Naive thymus-derived CD8-positive, alpha-beta T cell (primary cell): ENCODE measurements at regions not wholly inside any gene's neighbourhood (a gene's known extent, or its start where the extent isn't known, plus 50 kb on each side); places are given as distances from the start of the nearest gene placed in this dataset.
"Not testable (repeated sequence)": the region's sequence is repeated elsewhere in the genome, so short reads cannot be mapped to it uniquely, and the experiment has no call there.

Experiments used
- ATAC-seq, 2 donors: fragments of 150-1000 bp; cut with Tn5 transposase in 1 of 2; sonication (Bioruptor Pico), chemical (Tn5 transposase) in 1 of 2; 1 replicate in 1 of 2; 2 replicates in 1 of 2; pipeline ENCODE4 v1.10.0; 2021; ENCODE audit warnings: mild to moderate bottlenecking in 2 of 2, moderate library complexity in 2 of 2
- POLR2A ChIA-PET: fragments of 350-600 bp; sonication (Branson Sonifier 250); formaldehyde crosslinking; loops from one replicate; lab custom pipeline; 2021; ENCODE audit warnings: antibody characterized with exemption; lab: Charles Lee
- DNase-seq, 10 donors: peaks; one replicate each; pipeline versions ENCODE4 v3.0.0 to v3.0.0-alpha.2; 2020 to 2022
- H3K27ac Mint-ChIP-seq, 10 donors: one replicate each; pipeline ENCODE4 v1.8.0; 2020 to 2022; ENCODE audit warnings: mild to moderate bottlenecking in 10 of 10, mixed read lengths in 10 of 10, moderate library complexity in 4 of 10, inconsistent platforms in 1 of 10
- H3K27me3 Mint-ChIP-seq, 5 donors: one replicate each; pipeline ENCODE4 v1.8.0; 2021 to 2022; ENCODE audit warnings: mixed read lengths in 5 of 5
- H3K36me3 Mint-ChIP-seq, 3 donors: one replicate each; pipeline ENCODE4 v1.8.0; 2020 to 2022; ENCODE audit warnings: mixed read lengths in 3 of 3, mild to moderate bottlenecking in 2 of 3, inconsistent platforms in 1 of 3
- H3K4me1 Mint-ChIP-seq, 4 donors: one replicate each; pipeline ENCODE4 v1.8.0; 2021 to 2022; ENCODE audit warnings: mixed read lengths in 4 of 4
- H3K4me3 Mint-ChIP-seq, 10 donors: one replicate each; pipeline ENCODE4 v1.8.0; 2020 to 2022; ENCODE audit warnings: mild to moderate bottlenecking in 10 of 10, mixed read lengths in 10 of 10, moderate library complexity in 6 of 10, inconsistent platforms in 1 of 10
- H3K9me3 Mint-ChIP-seq, 9 donors: one replicate each; pipeline ENCODE4 v1.8.0; 2020 to 2022; ENCODE audit warnings: mixed read lengths in 9 of 9, mild to moderate bottlenecking in 3 of 9, inconsistent platforms in 1 of 9, moderate library complexity in 1 of 9

GRCh38 chr2:183521911-183522310 lies 397.7 kb downstream of the NUP35 start:
- H3K27ac Mint-ChIP-seq = no peak overlapping the region
- POLR2A ChIA-PET = no interaction called here

DNA sequence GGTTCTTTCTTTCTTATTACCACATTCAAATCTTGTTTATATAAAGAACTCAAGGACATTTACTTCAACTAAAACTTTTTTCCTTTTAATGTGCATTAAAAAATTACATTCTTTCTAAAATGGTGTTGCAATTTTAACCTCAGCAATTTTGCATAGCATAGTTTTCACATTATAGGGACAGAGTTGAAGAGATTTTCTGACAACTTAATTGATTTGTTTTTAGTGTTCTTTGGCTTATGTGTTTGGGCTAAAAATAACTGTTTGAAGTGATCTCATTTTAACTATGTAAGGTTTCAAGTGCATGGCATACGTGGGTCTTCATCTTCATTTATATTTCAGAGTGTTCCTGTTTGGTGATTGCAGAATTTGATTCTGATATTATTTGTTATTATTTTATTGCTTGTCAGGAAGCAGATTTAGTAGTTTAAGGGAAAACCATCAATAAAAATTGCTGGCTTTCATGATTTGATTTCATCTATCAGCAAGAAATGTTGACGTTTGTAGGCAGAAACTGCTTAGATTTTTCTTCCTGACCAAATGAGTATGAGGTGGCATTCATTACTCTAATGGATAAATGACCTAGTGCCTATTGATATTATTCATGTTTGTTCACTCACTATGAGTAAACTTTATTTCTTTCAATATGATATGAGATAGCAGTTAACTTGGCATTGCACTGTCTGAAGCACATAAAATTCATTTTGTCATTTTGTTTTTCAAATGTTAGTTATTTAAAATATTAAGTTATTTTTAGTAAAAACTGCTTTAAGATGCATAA lies 398.4 kb downstream of the NUP35 start:
- peaks cover 0 to 3% (median 0%) of the 10 kb centered on the region in 5 donors for H3K27me3 Mint-ChIP-seq
- no peak overlapping the region for H3K27ac Mint-ChIP-seq
- ATAC-seq (no peak), DNase-seq (no peak)
- peaks cover 0 to 20% (median 9%) of the 10 kb centered on the region in 9 donors for H3K9me3 Mint-ChIP-seq
- H3K4me1 Mint-ChIP-seq = no peaks in the 10 kb centered on the region
- H3K4me3 Mint-ChIP-seq = no peak overlapping the region
- no peaks in the 10 kb centered on the region for H3K36me3 Mint-ChIP-seq
- POLR2A ChIA-PET = no interaction called here

More at GRCh38 chr2:183521911-183522310, 397.7 kb downstream of the NUP35 start:
- ATAC-seq (no peak), DNase-seq (no peak)
- H3K36me3 Mint-ChIP-seq = no peaks in the 10 kb centered on the region
- H3K4me1 Mint-ChIP-seq = no peaks in the 10 kb centered on the region
- H3K27me3 Mint-ChIP-seq = peaks cover 0 to 3% (median 0%) of the 10 kb centered on the region in 5 donors
- H3K4me3 Mint-ChIP-seq = no peak overlapping the region
- H3K9me3 Mint-ChIP-seq = peaks cover 0 to 14% (median 6%) of the 10 kb centered on the region in 9 donors

- no peak for ATAC-seq
These were observed 406.2 kb downstream of the NUP35 start for GRCh38 chr2:183530333-183530901.

GRCh38 chr2:183532514-183532913 lies 408.3 kb downstream of the NUP35 start:
- Mint-ChIP-seq H3K27ac (no peak overlapping the region), H3K4me3 (no peak overlapping the region), H3K27me3 (no peaks in the 10 kb centered on the region), H3K4me1 (no peaks in the 10 kb centered on the region), H3K9me3 (peaks cover 0 to 18% (median 4%) of the 10 kb centered on the region in 9 donors), H3K36me3 (peaks cover 0 to 7% (median 0%) of the 10 kb centered on the region in 3 donors)
- no peak for DNase-seq
- POLR2A ChIA-PET = no interaction called here
- ATAC-seq = no peak

More at GRCh38 chr2:183530333-183530901, 406.2 kb downstream of the NUP35 start:
- peaks cover 0 to 23% (median 5%) of the 10 kb centered on the region in 9 donors for H3K9me3 Mint-ChIP-seq
- H3K4me3 Mint-ChIP-seq = no peak overlapping the region
- no peak overlapping the region for H3K27ac Mint-ChIP-seq
- DNase-seq = no peak
- no peaks in the 10 kb centered on the region for H3K4me1 Mint-ChIP-seq
- POLR2A ChIA-PET = no interaction called here
- H3K27me3 Mint-ChIP-seq = no peaks in the 10 kb centered on the region
- peaks cover 0 to 7% (median 0%) of the 10 kb centered on the region in 3 donors for H3K36me3 Mint-ChIP-seq

GRCh38 chr2:183533021-183533420 lies 408.8 kb downstream of the NUP35 start:
- POLR2A ChIA-PET = no interaction called here
- Mint-ChIP-seq H3K9me3 (peaks cover 0 to 13% (median 0%) of the 10 kb centered on the region in 9 donors), H3K4me3 (no peak overlapping the region), H3K27ac (peak overlapping the region in 1 of 10 donors; percentile 14), H3K27me3 (no peaks in the 10 kb centered on the region), H3K36me3 (peaks cover 0 to 7% (median 0%) of the 10 kb centered on the region in 3 donors), H3K4me1 (no peaks in the 10 kb centered on the region)
- DNase-seq (no peak), ATAC-seq (no peak)

- Mint-ChIP-seq H3K27me3 (no peaks in the 10 kb centered on the region), H3K9me3 (peaks cover 0 to 11% (median 0%) of the 10 kb centered on the region in 9 donors), H3K4me3 (no peak overlapping the region), H3K27ac (no peak overlapping the region), H3K36me3 (no peaks in the 10 kb centered on the region), H3K4me1 (no peaks in the 10 kb centered on the region)
- POLR2A ChIA-PET = no interaction called here
- DNase-seq = no peak
- no peak for ATAC-seq
These were observed 412.0 kb downstream of the NUP35 start for GRCh38 chr2:183536290-183536689.

GRCh38 chr2:183536714-183537113 lies 412.5 kb downstream of the NUP35 start:
- POLR2A ChIA-PET = no interaction called here

DNA sequence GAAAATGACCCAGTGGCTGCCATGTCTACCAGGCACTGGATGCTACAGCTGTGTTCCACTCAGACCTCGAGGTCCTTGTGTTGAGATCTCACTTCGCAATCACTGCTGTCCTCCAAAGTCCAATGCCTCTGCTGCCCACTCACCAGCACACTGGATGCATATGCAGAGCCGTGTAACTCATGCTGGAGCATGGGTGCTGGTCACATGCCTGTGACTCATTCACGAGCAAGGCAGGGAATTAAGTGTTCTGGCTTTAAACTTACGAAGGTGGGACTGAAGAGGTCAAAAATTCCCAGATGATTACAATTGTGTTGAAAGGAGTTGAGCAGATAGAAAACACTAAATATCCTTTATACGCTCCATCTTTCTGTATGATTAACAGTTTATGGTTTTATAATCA lies 417.5 kb downstream of the NUP35 start:
- Mint-ChIP-seq H3K4me3 (no peak overlapping the region), H3K9me3 (peaks cover 9 to 39% (median 22%) of the 10 kb centered on the region in 9 donors), H3K27ac (no peak overlapping the region), H3K4me1 (no peaks in the 10 kb centered on the region), H3K36me3 (peaks cover 0 to 25% (median 5%) of the 10 kb centered on the region in 3 donors), H3K27me3 (no peaks in the 10 kb centered on the region)
- POLR2A ChIA-PET = no interaction called here
- no peak for ATAC-seq
- no peak for DNase-seq

More at GRCh38 chr2:183536714-183537113, 412.5 kb downstream of the NUP35 start:
- H3K9me3 Mint-ChIP-seq = peaks cover 0 to 14% (median under 1%) of the 10 kb centered on the region in 9 donors
- H3K4me3 Mint-ChIP-seq = no peak overlapping the region
- H3K27ac Mint-ChIP-seq = no peak overlapping the region
- H3K4me1 Mint-ChIP-seq = no peaks in the 10 kb centered on the region
- DNase-seq = no peak
- ATAC-seq = no peak
- peaks cover 0 to 3% (median 0%) of the 10 kb centered on the region in 3 donors for H3K36me3 Mint-ChIP-seq
- H3K27me3 Mint-ChIP-seq = no peaks in the 10 kb centered on the region

- DNase-seq (no peak), ATAC-seq (no peak)
- Mint-ChIP-seq H3K36me3 (peaks cover 0 to 25% (median 5%) of the 10 kb centered on the region in 3 donors), H3K4me1 (no peaks in the 10 kb centered on the region), H3K27me3 (no peaks in the 10 kb centered on the region), H3K9me3 (peaks cover 13 to 46% (median 27%) of the 10 kb centered on the region in 9 donors), H3K27ac (no peak overlapping the region), H3K4me3 (no peak overlapping the region)
- POLR2A ChIA-PET = no interaction called here
These were observed 418.4 kb downstream of the NUP35 start for GRCh38 chr2:183542606-183543005.

- no peak for ATAC-seq
- POLR2A ChIA-PET = no interaction called here
- Mint-ChIP-seq H3K27me3 (no peaks in the 10 kb centered on the region), H3K27ac (no peak overlapping the region), H3K36me3 (peaks cover 0 to 25% (median 5%) of the 10 kb centered on the region in 3 donors), H3K4me3 (no peak overlapping the region), H3K9me3 (peaks cover 16 to 53% (median 33%) of the 10 kb centered on the region in 9 donors), H3K4me1 (no peaks in the 10 kb centered on the region)
- DNase-seq = no peak
These were observed 419.0 kb downstream of the NUP35 start for GRCh38 chr2:183543222-183543621.

- POLR2A ChIA-PET = no interaction called here
- no peak overlapping the region for H3K27ac Mint-ChIP-seq
- H3K27me3 Mint-ChIP-seq = no peaks in the 10 kb centered on the region
- H3K4me3 Mint-ChIP-seq = no peak overlapping the region
- H3K36me3 Mint-ChIP-seq = peaks cover 0 to 25% (median 5%) of the 10 kb centered on the region in 3 donors
- peaks cover 19 to 58% (median 38%) of the 10 kb centered on the region in 9 donors for H3K9me3 Mint-ChIP-seq
- no peak for ATAC-seq
- DNase-seq = no peak
- H3K4me1 Mint-ChIP-seq = no peaks in the 10 kb centered on the region
These were observed 419.5 kb downstream of the NUP35 start for GRCh38 chr2:183543731-183544130.

- Mint-ChIP-seq H3K9me3 (peaks cover 21 to 83% (median 44%) of the 10 kb centered on the region in 9 donors), H3K36me3 (peaks cover 0 to 25% (median 5%) of the 10 kb centered on the region in 3 donors)
- DNase-seq, H3K4me3 Mint-ChIP-seq, H3K27ac Mint-ChIP-seq, H3K4me1 Mint-ChIP-seq, H3K27me3 Mint-ChIP-seq, ATAC-seq, POLR2A ChIA-PET: not testable (repeated sequence)
These were observed 422.5 kb downstream of the NUP35 start for GRCh38 chr2:183546560-183547350.
